Neuronal stem cell (in vitro differentiated cells): ENCODE measurements at regions not wholly inside any gene's neighbourhood (a gene's known extent, or its start where the extent isn't known, plus 50 kb on each side); places are given as distances from the start of the nearest gene placed in this dataset.
A peak's percentile ranks its signal among the peaks of the same experiment; 100 is the strongest.
"Not testable (repeated sequence)": the region's sequence is repeated elsewhere in the genome, so short reads cannot be mapped to it uniquely, and the experiment has no call there.

Experiments
- DNase-seq: peaks from one replicate; pipeline ENCODE4 v3.0.0-alpha.2; 2013; ENCODE audit warnings: low spot score
- H2AFZ ChIP-seq: one replicate; pipeline ENCODE4 v1.6.1; 2013; ENCODE audit warnings: mild to moderate bottlenecking, low read length, inconsistent platforms
- H2AK5ac ChIP-seq: 2 replicates; pipeline ENCODE4 v1.6.1; 2013; ENCODE audit warnings: low read depth, mild to moderate bottlenecking, inconsistent platforms, low read length, moderate library complexity, mixed read lengths
- H2BK120ac ChIP-seq: 2 replicates; pipeline ENCODE4 v1.6.1; 2013; ENCODE audit warnings: low read depth, mild to moderate bottlenecking, inconsistent platforms, low read length, moderate library complexity, mixed read lengths
- H2BK12ac ChIP-seq: one replicate; pipeline ENCODE4 v1.6.1; 2013; ENCODE audit warnings: low read length, inconsistent platforms
- H2BK15ac ChIP-seq: 2 replicates; pipeline ENCODE4 v1.6.1; 2013; ENCODE audit warnings: mild to moderate bottlenecking, low read length, inconsistent platforms, mixed read lengths
- H2BK5ac ChIP-seq: one replicate; pipeline ENCODE4 v1.6.1; 2013; ENCODE audit warnings: inconsistent platforms, mild to moderate bottlenecking, low read length, moderate library complexity
- H3K14ac ChIP-seq: one replicate; pipeline ENCODE4 v1.6.1; 2013; ENCODE audit warnings: low read length, inconsistent platforms
- H3K18ac ChIP-seq: 2 replicates; pipeline ENCODE4 v1.6.1; 2013; ENCODE audit warnings: low read length, inconsistent platforms
- H3K23ac ChIP-seq: 2 replicates; pipeline ENCODE4 v1.6.1; 2013; ENCODE audit warnings: low read depth, mild to moderate bottlenecking, mixed read lengths, low read length, inconsistent platforms; ENCODE audit not compliant: poor library complexity
- H3K27ac ChIP-seq: replicated peaks from 3 replicates; pipeline ENCODE4 v1.5.1; 2013; ENCODE audit warnings: low read length, inconsistent platforms
- H3K27me3 ChIP-seq, 3 experiments: 2 replicates each; pipeline ENCODE4 v1.6.1; 2013; ENCODE audit warnings: low read length in 3 of 3, mild to moderate bottlenecking in 2 of 3, inconsistent platforms in 1 of 3, low read depth in 1 of 3, mixed read lengths in 1 of 3, moderate library complexity in 1 of 3; ENCODE audit not compliant: control insufficient read depth in 3 of 3, insufficient read depth in 3 of 3
- H3K36me3 ChIP-seq, 2 donors: replicated peaks in 1 of 2; 2 replicates each; pipeline ENCODE4 v1.6.1; 2013; ENCODE audit warnings: low read length in 2 of 2; ENCODE audit not compliant: control insufficient read depth in 2 of 2, insufficient read depth in 2 of 2
- H3K4ac ChIP-seq: 2 replicates; pipeline ENCODE4 v1.6.1; 2013; ENCODE audit warnings: inconsistent platforms, mild to moderate bottlenecking, low read length, moderate library complexity
- H3K4me1 ChIP-seq, 2 donors: 1 replicate in 1 of 2; 2 replicates in 1 of 2; pipeline ENCODE4 v1.6.1; 2013; ENCODE audit warnings: low read length in 2 of 2, low read depth in 1 of 2; ENCODE audit not compliant: control insufficient read depth in 2 of 2, insufficient read depth in 1 of 2
- H3K4me2 ChIP-seq: one replicate; pipeline ENCODE4 v1.6.1; 2013; ENCODE audit warnings: mild to moderate bottlenecking, low read length, inconsistent platforms; ENCODE audit not compliant: insufficient read depth, poor library complexity, severe bottlenecking
- H3K4me3 ChIP-seq, 2 donors: 2 replicates each; pipeline ENCODE4 v1.5.1; 2013; ENCODE audit warnings: low read length in 2 of 2, mild to moderate bottlenecking in 2 of 2, inconsistent platforms in 1 of 2, moderate library complexity in 1 of 2
- H3K79me1 ChIP-seq: one replicate; pipeline ENCODE4 v1.6.1; 2013; ENCODE audit warnings: low read depth, mild to moderate bottlenecking, inconsistent platforms, low read length, moderate library complexity
- H3K9ac ChIP-seq: one replicate; pipeline ENCODE4 v1.6.1; 2013; ENCODE audit warnings: mild to moderate bottlenecking, low read depth, low read length, inconsistent platforms; ENCODE audit not compliant: poor library complexity
- H3K9me3 ChIP-seq, 2 donors: replicated peaks in 1 of 2; 2 replicates each; pipeline versions ENCODE3 to v1.6.1; 2013; ENCODE audit warnings: low read length in 2 of 2, mild to moderate bottlenecking in 2 of 2, inconsistent platforms in 1 of 2, low read depth in 1 of 2, mixed read lengths in 1 of 2, moderate library complexity in 1 of 2; ENCODE audit not compliant: control insufficient read depth in 2 of 2, insufficient read depth in 1 of 2
- H4K8ac ChIP-seq: one replicate; pipeline ENCODE4 v1.6.1; 2013; ENCODE audit warnings: low read depth, mild to moderate bottlenecking, inconsistent platforms, low read length, moderate library complexity
- H4K91ac ChIP-seq: one replicate; pipeline ENCODE4 v1.6.1; 2013; ENCODE audit warnings: low read length, low read depth, mild to moderate bottlenecking, inconsistent platforms; ENCODE audit not compliant: poor library complexity
- WGBS, 2 donors: extraction: QIAGEN DNeasy Blood & Tissue Kit; methylation state at CpG; one replicate each; pipeline ENCODE4 v1.1.7; 2013; ENCODE audit warnings: missing lambda C conversion rate in 2 of 2, mixed read lengths in 1 of 2; ENCODE audit not compliant: insufficient read length in 2 of 2, insufficient replicate concordance in 1 of 2; ENCODE audit errors: extremely low coverage in 2 of 2; 5-methylcytosine and 5-hydroxymethylcytosine counted together

- Histone ChIP-seq H3K18ac (no peak overlapping the region), H3K4ac (no peak overlapping the region), H3K36me3 (no peaks in the 10 kb centered on the region), H3K4me1 (no peaks in the 10 kb centered on the region), H2BK15ac (no peak overlapping the region), H3K27ac (no peak overlapping the region), H3K4me3 (no peak overlapping the region), H3K9ac (no peak overlapping the region), H3K9me3 (no peaks in the 10 kb centered on the region), H3K14ac (no peak overlapping the region), H4K91ac (no peak overlapping the region), H4K8ac (no peak overlapping the region), H3K23ac (no peak overlapping the region), H3K4me2 (no peak overlapping the region), H2BK120ac (no peak overlapping the region), H3K27me3 (no peaks in the 10 kb centered on the region), H2BK5ac (no peak overlapping the region), H3K79me1 (no peaks in the 10 kb centered on the region), H2AFZ (no peak overlapping the region), H2BK12ac (no peak overlapping the region), H2AK5ac (no peak overlapping the region)
- DNase-seq: no peak
Observed at GRCh38 chr14:43406931-43407330, 1100.2 kb downstream of the FSCB start.

GRCh38 chr14:43399289-43399688 is 1107.8 kb downstream of the FSCB start:
- Histone ChIP-seq H3K14ac (no peak overlapping the region), H2BK15ac (no peak overlapping the region), H4K8ac (no peak overlapping the region), H3K9ac (no peak overlapping the region), H2BK12ac (no peak overlapping the region), H3K23ac (no peak overlapping the region), H2AFZ (no peak overlapping the region), H3K18ac (no peak overlapping the region), H3K79me1 (no peaks in the 10 kb centered on the region), H2BK5ac (no peak overlapping the region), H3K27ac (no peak overlapping the region), H3K36me3 (no peaks in the 10 kb centered on the region), H3K27me3 (no peaks in the 10 kb centered on the region), H2AK5ac (no peak overlapping the region), H3K4ac (no peak overlapping the region), H3K4me1 (no peaks in the 10 kb centered on the region), H2BK120ac (no peak overlapping the region), H4K91ac (no peak overlapping the region), H3K4me2 (no peak overlapping the region), H3K9me3 (no peaks in the 10 kb centered on the region), H3K4me3 (no peak overlapping the region)
- WGBS, 2 donors: no CpG with 5 or more reads among the region's 1 CpG
- DNase-seq: no peak

- H4K91ac ChIP-seq, H3K9ac ChIP-seq, H2BK15ac ChIP-seq, H2BK5ac ChIP-seq, H3K27ac ChIP-seq, H3K4me1 ChIP-seq, H3K4me2 ChIP-seq, H3K36me3 ChIP-seq, H3K4ac ChIP-seq, H3K4me3 ChIP-seq, DNase-seq, H3K18ac ChIP-seq, H2BK12ac ChIP-seq, H3K14ac ChIP-seq, H2AK5ac ChIP-seq, H3K27me3 ChIP-seq, H2BK120ac ChIP-seq, H3K23ac ChIP-seq, H3K9me3 ChIP-seq, H4K8ac ChIP-seq, H3K79me1 ChIP-seq: not testable (repeated sequence)
- no CpG with 5 or more reads among the region's 8 CpGs for WGBS, 2 donors
- peak overlapping the region; percentile 22 for H2AFZ ChIP-seq
Observed at GRCh38 chr14:43370565-43370896, 1136.6 kb downstream of the FSCB start.

- Histone ChIP-seq H3K9me3 (no peaks in the 10 kb centered on the region), H3K18ac (no peak overlapping the region), H3K4me2 (no peak overlapping the region), H3K4me3 (no peak overlapping the region), H2BK15ac (no peak overlapping the region), H3K4me1 (no peaks in the 10 kb centered on the region), H4K8ac (no peak overlapping the region), H3K9ac (no peak overlapping the region), H3K79me1 (no peaks in the 10 kb centered on the region), H3K27ac (no peak overlapping the region), H2AK5ac (no peak overlapping the region), H2AFZ (peak overlapping the region; percentile 22), H2BK12ac (no peak overlapping the region), H3K36me3 (no peaks in the 10 kb centered on the region), H3K27me3 (no peaks in the 10 kb centered on the region), H3K23ac (no peak overlapping the region), H3K4ac (no peak overlapping the region), H2BK5ac (no peak overlapping the region), H3K14ac (no peak overlapping the region), H2BK120ac (no peak overlapping the region), H4K91ac (no peak overlapping the region)
- DNase-seq: no peak
- no CpG with 5 or more reads among the region's 21 CpGs for WGBS, 2 donors
Observed at GRCh38 chr14:43369710-43370564, 1137.1 kb downstream of the FSCB start.
